Activated T-helper 17 cell treated with anti-CD3 and anti-CD28 coated beads, Interleukin-2, amount 50 U/mL, for 72 hours (primary cell): ENCODE measurements at regions not wholly inside any gene's neighbourhood (a gene's known extent, or its start where the extent isn't known, plus 50 kb on each side); places are given as distances from the start of the nearest gene placed in this dataset.
"Not testable (repeated sequence)": the region's sequence is repeated elsewhere in the genome, so short reads cannot be mapped to it uniquely, and the experiment has no call there.

Experiments used
- ATAC-seq: fragments of 150-1000 bp; cut with Tn5 transposase; replicated peaks from 2 replicates; pipeline ENCODE4 v1.10.0; 2021; ENCODE audit warnings: mild to moderate bottlenecking, moderate library complexity
- H3K27ac Mint-ChIP-seq: one replicate; pipeline ENCODE4 v1.8.0; 2022; ENCODE audit warnings: mixed read lengths
- H3K27me3 Mint-ChIP-seq: one replicate; pipeline ENCODE4 v1.8.0; 2022; ENCODE audit warnings: mixed read lengths
- H3K36me3 Mint-ChIP-seq: one replicate; pipeline ENCODE4 v1.8.0; 2022; ENCODE audit warnings: low read depth, mild to moderate bottlenecking, mixed read lengths
- H3K4me1 Mint-ChIP-seq: one replicate; pipeline ENCODE4 v1.8.0; 2022; ENCODE audit warnings: mixed read lengths
- H3K4me3 Mint-ChIP-seq: one replicate; pipeline ENCODE4 v1.8.0; 2022; ENCODE audit warnings: mild to moderate bottlenecking, mixed read lengths
- H3K9me3 Mint-ChIP-seq: one replicate; pipeline ENCODE4 v1.8.0; 2022; ENCODE audit warnings: mixed read lengths

GRCh38 chr6:169920359-169921020, 169.1 kb downstream of the ERMARD start:
- no peak overlapping the region for H3K4me3 Mint-ChIP-seq
- no peaks in the 10 kb centered on the region for H3K4me1 Mint-ChIP-seq
- H3K27me3 Mint-ChIP-seq: peaks cover 2% of the 10 kb centered on the region
- H3K36me3 Mint-ChIP-seq: no peaks in the 10 kb centered on the region
- no peak overlapping the region for H3K27ac Mint-ChIP-seq
- H3K9me3 Mint-ChIP-seq: no peaks in the 10 kb centered on the region
- no peak for ATAC-seq

- H3K36me3 Mint-ChIP-seq: no peaks in the 10 kb centered on the region
- H3K4me3 Mint-ChIP-seq: no peak overlapping the region
- H3K9me3 Mint-ChIP-seq: no peaks in the 10 kb centered on the region
- H3K27me3 Mint-ChIP-seq: peaks cover 4% of the 10 kb centered on the region
- no peaks in the 10 kb centered on the region for H3K4me1 Mint-ChIP-seq
- no peak overlapping the region for H3K27ac Mint-ChIP-seq
- no peak for ATAC-seq
Measured at GRCh38 chr6:169918954-169919549, 167.6 kb downstream of the ERMARD start.

GRCh38 chr6:169918239-169918953, 167.0 kb downstream of the ERMARD start:
- H3K36me3 Mint-ChIP-seq: no peaks in the 10 kb centered on the region
- no peak overlapping the region for H3K4me3 Mint-ChIP-seq
- H3K4me1 Mint-ChIP-seq: no peaks in the 10 kb centered on the region
- no peak overlapping the region for H3K27ac Mint-ChIP-seq
- ATAC-seq: no peak
- no peaks in the 10 kb centered on the region for H3K9me3 Mint-ChIP-seq
- H3K27me3 Mint-ChIP-seq: peaks cover 9% of the 10 kb centered on the region

- ATAC-seq: no peak
- no peak overlapping the region for H3K4me3 Mint-ChIP-seq
- no peaks in the 10 kb centered on the region for H3K4me1 Mint-ChIP-seq
- H3K36me3 Mint-ChIP-seq: no peaks in the 10 kb centered on the region
- peaks cover 14% of the 10 kb centered on the region for H3K27me3 Mint-ChIP-seq
- H3K27ac Mint-ChIP-seq: no peak overlapping the region
- no peaks in the 10 kb centered on the region for H3K9me3 Mint-ChIP-seq
Measured at GRCh38 chr6:169917153-169917552, 165.7 kb downstream of the ERMARD start.

- H3K4me3 Mint-ChIP-seq: no peak overlapping the region
- no peak for ATAC-seq
- peaks cover 15% of the 10 kb centered on the region for H3K27me3 Mint-ChIP-seq
- no peaks in the 10 kb centered on the region for H3K9me3 Mint-ChIP-seq
- no peaks in the 10 kb centered on the region for H3K36me3 Mint-ChIP-seq
- H3K4me1 Mint-ChIP-seq: no peaks in the 10 kb centered on the region
- no peak overlapping the region for H3K27ac Mint-ChIP-seq
Measured at GRCh38 chr6:169915769-169916550, 164.5 kb downstream of the ERMARD start.

GRCh38 chr6:169913745-169914144, 162.3 kb downstream of the ERMARD start:
- not testable (repeated sequence) for H3K27ac Mint-ChIP-seq, H3K36me3 Mint-ChIP-seq, H3K4me1 Mint-ChIP-seq, ATAC-seq, H3K9me3 Mint-ChIP-seq, H3K4me3 Mint-ChIP-seq
- H3K27me3 Mint-ChIP-seq: peaks cover 17% of the 10 kb centered on the region

GRCh38 chr6:169913096-169913638, 161.7 kb downstream of the ERMARD start:
- ATAC-seq: no peak
- Mint-ChIP-seq H3K27ac (no peak overlapping the region), H3K4me3 (no peak overlapping the region), H3K4me1 (no peaks in the 10 kb centered on the region), H3K36me3 (no peaks in the 10 kb centered on the region), H3K27me3 (peaks cover 17% of the 10 kb centered on the region), H3K9me3 (no peaks in the 10 kb centered on the region)

- H3K4me3 Mint-ChIP-seq: no peak overlapping the region
- no peak for ATAC-seq
- no peaks in the 10 kb centered on the region for H3K36me3 Mint-ChIP-seq
- no peak overlapping the region for H3K27ac Mint-ChIP-seq
- H3K27me3 Mint-ChIP-seq: peaks cover 17% of the 10 kb centered on the region
- no peaks in the 10 kb centered on the region for H3K4me1 Mint-ChIP-seq
- H3K9me3 Mint-ChIP-seq: no peaks in the 10 kb centered on the region
Measured at GRCh38 chr6:169912266-169913095, 161.1 kb downstream of the ERMARD start.

GRCh38 chr6:169911264-169912263, 160.1 kb downstream of the ERMARD start:
- no peak for ATAC-seq
- Mint-ChIP-seq H3K27ac (no peak overlapping the region), H3K27me3 (peaks cover 17% of the 10 kb centered on the region), H3K4me1 (no peaks in the 10 kb centered on the region), H3K4me3 (no peak overlapping the region), H3K9me3 (no peaks in the 10 kb centered on the region), H3K36me3 (no peaks in the 10 kb centered on the region)

GRCh38 chr6:169909113-169909512, 157.7 kb downstream of the ERMARD start:
- Mint-ChIP-seq H3K4me3 (no peak overlapping the region), H3K36me3 (no peaks in the 10 kb centered on the region), H3K4me1 (no peaks in the 10 kb centered on the region), H3K27me3 (peaks cover 18% of the 10 kb centered on the region), H3K27ac (no peak overlapping the region), H3K9me3 (no peaks in the 10 kb centered on the region)
- ATAC-seq: no peak

GRCh38 chr6:169908403-169908933, 157.0 kb downstream of the ERMARD start:
- peaks cover 12% of the 10 kb centered on the region for H3K27me3 Mint-ChIP-seq
- no peaks in the 10 kb centered on the region for H3K9me3 Mint-ChIP-seq
- no peak overlapping the region for H3K4me3 Mint-ChIP-seq
- no peaks in the 10 kb centered on the region for H3K4me1 Mint-ChIP-seq
- no peak for ATAC-seq
- H3K27ac Mint-ChIP-seq: no peak overlapping the region
- H3K36me3 Mint-ChIP-seq: no peaks in the 10 kb centered on the region

GRCh38 chr6:169907419-169908115, 156.1 kb downstream of the ERMARD start:
- ATAC-seq: no peak
- no peaks in the 10 kb centered on the region for H3K4me1 Mint-ChIP-seq
- no peak overlapping the region for H3K4me3 Mint-ChIP-seq
- H3K36me3 Mint-ChIP-seq: no peaks in the 10 kb centered on the region
- H3K27me3 Mint-ChIP-seq: peaks cover 8% of the 10 kb centered on the region
- H3K27ac Mint-ChIP-seq: no peak overlapping the region
- no peaks in the 10 kb centered on the region for H3K9me3 Mint-ChIP-seq
